Fibroblast of skin of right biceps (primary cell): ENCODE measurements at regions not wholly inside any gene's neighbourhood (a gene's known extent, or its start where the extent isn't known, plus 50 kb on each side); places are given as distances from the start of the nearest gene placed in this dataset.

ENCODE experiments used
- DNase-seq: peaks from one replicate; pipeline ENCODE4 v3.0.0-alpha.2; 2013

GRCh38 chr2:120480903-120481445, 135.0 kb downstream of the INHBB start:
- DNase-seq: no peak

- DNase-seq: no peak
These were observed 135.7 kb downstream of the INHBB start for GRCh38 chr2:120481446-120482194.

GRCh38 chr2:120482334-120482733, 136.4 kb downstream of the INHBB start:
- no peak for DNase-seq

GRCh38 chr2:120483355-120483754, 137.4 kb downstream of the INHBB start:
- no peak for DNase-seq

GRCh38 chr2:120485096-120485495, 139.2 kb downstream of the INHBB start:
- no peak for DNase-seq

GRCh38 chr2:120486441-120486840, 140.5 kb downstream of the INHBB start:
- no peak for DNase-seq

GRCh38 chr2:120486946-120487345, 141.0 kb downstream of the INHBB start:
- peak; percentile 32 for DNase-seq

GRCh38 chr2:120488531-120488930, 142.6 kb downstream of the INHBB start:
- no peak for DNase-seq

GRCh38 chr2:120489023-120489422, 143.1 kb downstream of the INHBB start:
- no peak for DNase-seq

GRCh38 chr2:120490091-120490798, 144.3 kb downstream of the INHBB start:
- DNase-seq: no peak

GRCh38 chr2:120491111-120491625, 145.2 kb downstream of the INHBB start:
- DNase-seq: no peak

GRCh38 chr2:120493231-120493630, 147.3 kb downstream of the INHBB start:
- DNase-seq: no peak

GRCh38 chr2:120494446-120494845, 148.5 kb downstream of the INHBB start:
- no peak for DNase-seq

- no peak for DNase-seq
These were observed 149.7 kb downstream of the INHBB start for GRCh38 chr2:120495586-120495985.

GRCh38 chr2:120496235-120496634, 150.3 kb downstream of the INHBB start:
- DNase-seq: no peak

GRCh38 chr2:120496759-120497158, 150.8 kb downstream of the INHBB start:
- DNase-seq: no peak

- DNase-seq: no peak
These were observed 151.5 kb downstream of the INHBB start for GRCh38 chr2:120497261-120497977.

GRCh38 chr2:120498121-120498520, 152.2 kb downstream of the INHBB start:
- DNase-seq: no peak

- no peak for DNase-seq
These were observed 152.8 kb downstream of the INHBB start for GRCh38 chr2:120498576-120499394.

GRCh38 chr2:120499784-120500495, 154.0 kb downstream of the INHBB start:
- no peak for DNase-seq

GRCh38 chr2:120501591-120501990, 155.7 kb downstream of the INHBB start:
- no peak for DNase-seq

GRCh38 chr2:120502357-120502756, 156.4 kb downstream of the INHBB start:
- no peak for DNase-seq
